ENCODE measurements at regions not wholly inside any gene's neighbourhood (a gene's known extent, or its start where the extent isn't known, plus 50 kb on each side); places are given as distances from the start of the nearest gene placed in this dataset.
A peak's percentile ranks its signal among the peaks of the same experiment; 100 is the strongest.
"Not testable (repeated sequence)": the region's sequence is repeated elsewhere in the genome, so short reads cannot be mapped to it uniquely, and the experiment has no call there.

- no peak for DNase-seq
- no peak overlapping the region for H3K4me3 Mint-ChIP-seq
- H3K9me3 Mint-ChIP-seq: peaks cover 2 to 3% of the 10 kb centered on the region in 2 donors
- peaks cover 4% of the 10 kb centered on the region for H3K4me1 Mint-ChIP-seq (ENCODE audit: low read depth)
- H3K27me3 Mint-ChIP-seq (ENCODE audit: low read depth): peaks cover 35% of the 10 kb centered on the region
- no peak for ATAC-seq (replicated peaks in 1 of 2)
- H3K36me3 Mint-ChIP-seq (ENCODE audit: insufficient read depth in 2 of 2): no peaks in the 10 kb centered on the region
- no peak overlapping the region for H3K27ac Mint-ChIP-seq
These were observed 170.2 kb upstream of the AUTS2 start for GRCh38 chr7:69428089-69428488.

GRCh38 chr7:69429911-69430383, 168.3 kb upstream of the AUTS2 start:
- Mint-ChIP-seq H3K27me3 (ENCODE audit: low read depth) (peaks cover 52% of the 10 kb centered on the region), H3K9me3 (peaks cover 5 to 6% of the 10 kb centered on the region in 2 donors), H3K4me1 (ENCODE audit: low read depth) (peaks cover 13% of the 10 kb centered on the region), H3K4me3 (no peak overlapping the region), H3K36me3 (ENCODE audit: insufficient read depth in 2 of 2) (peaks cover 3% of the 10 kb centered on the region in 2 donors), H3K27ac (no peak overlapping the region)
- ATAC-seq (replicated peaks in 1 of 2) (no peak), DNase-seq (no peak)

GRCh38 chr7:69430384-69431021, 167.8 kb upstream of the AUTS2 start:
- H3K4me1 Mint-ChIP-seq (ENCODE audit: low read depth): peaks cover 13% of the 10 kb centered on the region
- peaks cover 52% of the 10 kb centered on the region for H3K27me3 Mint-ChIP-seq (ENCODE audit: low read depth)
- H3K4me3 Mint-ChIP-seq: no peak overlapping the region
- no peak for ATAC-seq (replicated peaks in 1 of 2)
- peaks cover 3% of the 10 kb centered on the region in 2 donors for H3K36me3 Mint-ChIP-seq (ENCODE audit: insufficient read depth in 2 of 2)
- peaks cover 5 to 6% of the 10 kb centered on the region in 2 donors for H3K9me3 Mint-ChIP-seq
- no peak overlapping the region for H3K27ac Mint-ChIP-seq
- no peak for DNase-seq

GRCh38 chr7:69431626-69432025, 166.6 kb upstream of the AUTS2 start:
- DNase-seq (no peak), ATAC-seq (replicated peaks in 1 of 2) (no peak)
- peaks cover 3% of the 10 kb centered on the region in 2 donors for H3K36me3 Mint-ChIP-seq (ENCODE audit: insufficient read depth in 2 of 2)
- H3K4me3 Mint-ChIP-seq: no peak overlapping the region
- peaks cover 13% of the 10 kb centered on the region for H3K4me1 Mint-ChIP-seq (ENCODE audit: low read depth)
- H3K9me3 Mint-ChIP-seq: peaks cover 7 to 9% of the 10 kb centered on the region in 2 donors
- no peak overlapping the region for H3K27ac Mint-ChIP-seq
- H3K27me3 Mint-ChIP-seq (ENCODE audit: low read depth): peaks cover 52% of the 10 kb centered on the region

GRCh38 chr7:69432276-69432675, 166.0 kb upstream of the AUTS2 start:
- not testable (repeated sequence) for H3K27ac Mint-ChIP-seq; DNase-seq; H3K4me3 Mint-ChIP-seq; H3K36me3 Mint-ChIP-seq (ENCODE audit: insufficient read depth in 2 of 2); H3K9me3 Mint-ChIP-seq; ATAC-seq (replicated peaks in 1 of 2)
- H3K27me3 Mint-ChIP-seq (ENCODE audit: low read depth): peaks cover 52% of the 10 kb centered on the region
- peaks cover 13% of the 10 kb centered on the region for H3K4me1 Mint-ChIP-seq (ENCODE audit: low read depth)

- Mint-ChIP-seq H3K9me3 (peaks cover 7% of the 10 kb centered on the region in 2 donors), H3K27me3 (ENCODE audit: low read depth) (peaks cover 51% of the 10 kb centered on the region), H3K27ac (no peak overlapping the region), H3K36me3 (ENCODE audit: insufficient read depth in 2 of 2) (peaks cover 3% of the 10 kb centered on the region in 2 donors), H3K4me1 (ENCODE audit: low read depth) (peaks cover 13% of the 10 kb centered on the region), H3K4me3 (no peak overlapping the region)
- no peak for ATAC-seq (replicated peaks in 1 of 2)
- DNase-seq: no peak
These were observed 165.2 kb upstream of the AUTS2 start for GRCh38 chr7:69433081-69433480.

GRCh38 chr7:69434398-69434815, 163.9 kb upstream of the AUTS2 start:
- H3K9me3 Mint-ChIP-seq: peaks cover 7 to 8% of the 10 kb centered on the region in 2 donors
- no peak overlapping the region for H3K4me3 Mint-ChIP-seq
- peak in 1 of 2 donors; percentile 1 for DNase-seq
- peaks cover 13% of the 10 kb centered on the region for H3K4me1 Mint-ChIP-seq (ENCODE audit: low read depth)
- no peak overlapping the region for H3K27ac Mint-ChIP-seq
- H3K36me3 Mint-ChIP-seq (ENCODE audit: insufficient read depth in 2 of 2): peaks cover 4 to 5% of the 10 kb centered on the region in 2 donors
- ATAC-seq (replicated peaks in 1 of 2): peak in 1 of 2 donors; percentile 37
- H3K27me3 Mint-ChIP-seq (ENCODE audit: low read depth): peaks cover 42% of the 10 kb centered on the region

- ATAC-seq (replicated peaks in 1 of 2): no peak
- peaks cover 14% of the 10 kb centered on the region for H3K4me1 Mint-ChIP-seq (ENCODE audit: low read depth)
These were observed 162.6 kb upstream of the AUTS2 start for GRCh38 chr7:69435711-69436110.

GRCh38 chr7:69436946-69437345, 161.3 kb upstream of the AUTS2 start:
- Mint-ChIP-seq H3K4me1 (ENCODE audit: low read depth) (peaks cover 14% of the 10 kb centered on the region), H3K9me3 (peaks cover 13 to 16% of the 10 kb centered on the region in 2 donors), H3K4me3 (no peak overlapping the region), H3K27ac (no peak overlapping the region), H3K36me3 (ENCODE audit: insufficient read depth in 2 of 2) (peaks cover 5 to 9% of the 10 kb centered on the region in 2 donors), H3K27me3 (ENCODE audit: low read depth) (peaks cover 23% of the 10 kb centered on the region)
- ATAC-seq (replicated peaks in 1 of 2) (no peak), DNase-seq (no peak)

More at GRCh38 chr7:69435711-69436110, 162.6 kb upstream of the AUTS2 start:
- Mint-ChIP-seq H3K27ac (no peak overlapping the region), H3K36me3 (ENCODE audit: insufficient read depth in 2 of 2) (peaks cover 5 to 7% of the 10 kb centered on the region in 2 donors), H3K4me3 (no peak overlapping the region), H3K9me3 (peaks cover 13% of the 10 kb centered on the region in 2 donors), H3K27me3 (ENCODE audit: low read depth) (peaks cover 29% of the 10 kb centered on the region)
- no peak for DNase-seq

- H3K27me3 Mint-ChIP-seq (ENCODE audit: low read depth): peaks cover 11% of the 10 kb centered on the region
These were observed 159.5 kb upstream of the AUTS2 start for GRCh38 chr7:69438584-69439412.

GRCh38 chr7:69439636-69440325, 158.5 kb upstream of the AUTS2 start:
- no peak overlapping the region for H3K27ac Mint-ChIP-seq
- H3K9me3 Mint-ChIP-seq: peaks cover 10 to 12% of the 10 kb centered on the region in 2 donors
- DNase-seq (no peak), ATAC-seq (replicated peaks in 1 of 2) (no peak)
- H3K4me3 Mint-ChIP-seq: no peak overlapping the region
- H3K27me3 Mint-ChIP-seq (ENCODE audit: low read depth): peaks cover under 1% of the 10 kb centered on the region
- H3K36me3 Mint-ChIP-seq (ENCODE audit: insufficient read depth in 2 of 2): peaks cover 2 to 6% of the 10 kb centered on the region in 2 donors
- peaks cover 6% of the 10 kb centered on the region for H3K4me1 Mint-ChIP-seq (ENCODE audit: low read depth)

More at GRCh38 chr7:69438584-69439412, 159.5 kb upstream of the AUTS2 start:
- H3K4me3 Mint-ChIP-seq: no peak overlapping the region
- H3K27ac Mint-ChIP-seq: no peak overlapping the region
- peaks cover 13 to 16% of the 10 kb centered on the region in 2 donors for H3K9me3 Mint-ChIP-seq
- peaks cover 14% of the 10 kb centered on the region for H3K4me1 Mint-ChIP-seq (ENCODE audit: low read depth)
- ATAC-seq (replicated peaks in 1 of 2): no peak
- DNase-seq: no peak
- H3K36me3 Mint-ChIP-seq (ENCODE audit: insufficient read depth in 2 of 2): peaks cover 5 to 9% of the 10 kb centered on the region in 2 donors

GRCh38 chr7:69440976-69441375, 157.3 kb upstream of the AUTS2 start:
- H3K27ac Mint-ChIP-seq: no peak overlapping the region
- peaks cover 2 to 6% of the 10 kb centered on the region in 2 donors for H3K36me3 Mint-ChIP-seq (ENCODE audit: insufficient read depth in 2 of 2)
- ATAC-seq (replicated peaks in 1 of 2) (no peak), DNase-seq (no peak)
- H3K27me3 Mint-ChIP-seq (ENCODE audit: low read depth): no peaks in the 10 kb centered on the region
- no peak overlapping the region for H3K4me3 Mint-ChIP-seq
- H3K9me3 Mint-ChIP-seq: peaks cover 7 to 13% of the 10 kb centered on the region in 2 donors
- peaks cover 5% of the 10 kb centered on the region for H3K4me1 Mint-ChIP-seq (ENCODE audit: low read depth)

GRCh38 chr7:69443136-69443535, 155.1 kb upstream of the AUTS2 start:
- no peak for DNase-seq
- no peak for ATAC-seq (replicated peaks in 1 of 2)
- no peaks in the 10 kb centered on the region for H3K27me3 Mint-ChIP-seq (ENCODE audit: low read depth)

More at GRCh38 chr7:69443136-69443535, 155.1 kb upstream of the AUTS2 start:
- H3K4me3 Mint-ChIP-seq: no peak overlapping the region
- peaks cover 7 to 13% of the 10 kb centered on the region in 2 donors for H3K9me3 Mint-ChIP-seq
- H3K36me3 Mint-ChIP-seq (ENCODE audit: insufficient read depth in 2 of 2): peaks cover 2 to 6% of the 10 kb centered on the region in 2 donors
- no peak overlapping the region for H3K27ac Mint-ChIP-seq
- peaks cover 5% of the 10 kb centered on the region for H3K4me1 Mint-ChIP-seq (ENCODE audit: low read depth)

All from activated T-cell treated with anti-CD3 and anti-CD28 coated beads, Interleukin-2, amount 50 U/mL, for 72 hours (primary cell).